ENCODE measurements at regions not wholly inside any gene's neighbourhood (a gene's known extent, or its start where the extent isn't known, plus 50 kb on each side); places are given as distances from the start of the nearest gene placed in this dataset.
A peak's percentile ranks its signal among the peaks of the same experiment; 100 is the strongest.

DNA sequence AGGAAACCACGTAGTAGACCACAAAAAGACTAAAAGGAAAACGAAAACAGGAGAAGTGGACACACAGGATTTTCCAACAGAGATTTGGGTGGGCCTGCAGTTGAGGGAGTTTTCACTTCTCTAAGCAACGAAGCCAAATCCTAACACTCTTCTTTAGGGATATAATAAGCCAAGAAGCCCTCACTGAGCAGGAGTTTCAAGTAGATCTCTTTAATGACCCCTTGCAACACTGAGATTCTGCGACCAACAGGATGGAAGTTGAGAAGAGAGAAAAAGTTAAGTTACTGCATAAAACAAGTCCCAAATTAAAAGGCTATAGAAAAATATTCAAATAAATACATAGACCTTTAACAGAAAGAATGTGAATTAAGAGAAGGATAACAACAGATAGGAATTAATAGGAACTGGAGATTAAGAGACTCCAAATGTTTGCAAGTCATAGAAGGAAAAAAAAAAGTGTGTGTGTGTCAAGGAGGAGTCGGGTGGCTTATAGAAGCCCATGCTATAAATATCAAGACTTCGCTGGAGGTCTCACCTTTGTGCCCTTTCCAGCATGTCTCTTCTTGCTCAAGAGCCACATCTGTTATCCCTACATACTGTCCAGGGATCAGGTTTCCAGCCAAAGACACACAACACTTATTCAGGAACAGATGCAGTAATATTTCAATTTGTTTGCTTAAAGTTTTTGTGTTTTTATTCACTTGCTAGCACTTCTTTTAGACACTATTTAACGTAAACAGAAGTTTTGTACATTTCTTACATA, 69.4 kb upstream of the ARHGAP28 start:
- no peaks in the 10 kb centered on the region for H3K9me3 ChIP-seq
- no peaks in the 10 kb centered on the region for H3K36me3 ChIP-seq
- TF ChIP-seq POLR2AphosphoS5 (IDR thresholded peaks at IDR 0.05) (no peak), POLR2A (IDR thresholded peaks at IDR 0.05) (no peak), CTCF (IDR thresholded peaks at IDR 0.05) (no peak)
- intact Hi-C loops (cut with DNase I; ENCODE audit: low total_unique reads), result loop anchor here (2.0 kb wide), 1 partner anchor 61 kb away; no protein-coding TSS in a partner anchor
- H3K4me1 ChIP-seq, result no peaks in the 10 kb centered on the region
- no peak overlapping the region for H3K27ac ChIP-seq
- H3K4me3 ChIP-seq, result no peak overlapping the region
- no peak for DNase-seq (ENCODE audit: low spot score in 2 of 2)
- no peaks in the 10 kb centered on the region for H3K27me3 ChIP-seq

- no peak for DNase-seq (ENCODE audit: low spot score in 2 of 2)
- Histone ChIP-seq H3K9me3 (no peaks in the 10 kb centered on the region), H3K36me3 (peaks cover 4% of the 10 kb centered on the region), H3K4me1 (no peaks in the 10 kb centered on the region), H3K4me3 (no peak overlapping the region), H3K27me3 (no peaks in the 10 kb centered on the region), H3K27ac (no peak overlapping the region)
- no peak for TF ChIP-seq CTCF (IDR thresholded peaks at IDR 0.05)
- intact Hi-C loops (cut with DNase I; ENCODE audit: low total_unique reads), result loop anchor here (2.0 kb wide), 1 partner anchor 63 kb away; no protein-coding TSS in a partner anchor
Observed at GRCh38 chr18:6661692-6662415, 67.7 kb upstream of the ARHGAP28 start.

GRCh38 chr18:6666012-6666685, 63.4 kb upstream of the ARHGAP28 start:
- H3K27me3 ChIP-seq, result no peaks in the 10 kb centered on the region
- H3K36me3 ChIP-seq, result peaks cover 4% of the 10 kb centered on the region
- H3K27ac ChIP-seq, result peak overlapping the region in 1 of 2 donors; percentile 16
- TF ChIP-seq POLR2A (IDR thresholded peaks at IDR 0.05) (no peak), POLR2AphosphoS5 (IDR thresholded peaks at IDR 0.05) (no peak), CTCF (IDR thresholded peaks at IDR 0.05) (no peak)
- H3K4me3 ChIP-seq, result no peak overlapping the region
- no peaks in the 10 kb centered on the region for H3K4me1 ChIP-seq
- no peaks in the 10 kb centered on the region for H3K9me3 ChIP-seq
- intact Hi-C loops (cut with DNase I; ENCODE audit: low total_unique reads), result no loop called here
- no peak for DNase-seq (ENCODE audit: low spot score in 2 of 2)

DNA sequence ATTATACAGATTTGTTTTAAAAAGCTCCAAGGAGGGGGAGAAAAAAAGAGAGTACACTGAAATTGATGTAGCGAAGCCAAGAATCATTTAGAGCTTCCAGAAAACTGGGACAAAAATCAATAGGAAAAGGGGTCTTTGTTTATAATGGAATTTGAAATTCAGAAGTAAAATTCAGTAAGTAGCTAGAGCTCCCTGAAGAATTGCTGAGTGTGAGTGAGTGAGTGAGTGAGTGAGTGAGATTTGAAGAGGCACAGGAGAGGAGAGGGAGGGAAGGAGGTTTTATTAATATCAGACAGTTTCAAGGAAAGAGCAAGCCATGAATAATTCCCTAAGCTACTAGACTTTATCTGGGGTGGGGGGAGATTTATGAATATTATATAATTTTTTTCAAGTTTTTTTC, 60.7 kb upstream of the ARHGAP28 start:
- peaks cover 4% of the 10 kb centered on the region for H3K36me3 ChIP-seq
- no peak for DNase-seq (ENCODE audit: low spot score in 2 of 2)
- no peak for TF ChIP-seq CTCF (IDR thresholded peaks at IDR 0.05)
- no peak for TF ChIP-seq POLR2AphosphoS5 (IDR thresholded peaks at IDR 0.05)
- no peak for TF ChIP-seq POLR2A (IDR thresholded peaks at IDR 0.05)
- no peaks in the 10 kb centered on the region for H3K9me3 ChIP-seq
- intact Hi-C loops (cut with DNase I; ENCODE audit: low total_unique reads), result no loop called here
- H3K27me3 ChIP-seq, result no peaks in the 10 kb centered on the region
- H3K4me3 ChIP-seq, result no peak overlapping the region
- H3K27ac ChIP-seq, result no peak overlapping the region
- no peaks in the 10 kb centered on the region for H3K4me1 ChIP-seq

Data from breast epithelium (tissue), 4 donors.